GM21723 (cell line): ENCODE measurements at regions not wholly inside any gene's neighbourhood (a gene's known extent, or its start where the extent isn't known, plus 50 kb on each side); places are given as distances from the start of the nearest gene placed in this dataset.
A peak's percentile ranks its signal among the peaks of the same experiment; 100 is the strongest.
"Not testable (repeated sequence)": the region's sequence is repeated elsewhere in the genome, so short reads cannot be mapped to it uniquely, and the experiment has no call there.

ENCODE experiments used
- ATAC-seq: cut with Tn5 transposase; IDR thresholded peaks from one replicate; pipeline ENCODE4 v1.9.1; 2021; ENCODE audit warnings: mild to moderate bottlenecking, moderate library complexity; ENCODE audit not compliant: unreplicated experiment

- ATAC-seq = no peak
Observed at GRCh38 chr14:23829736-23830471, 123.7 kb upstream of the DHRS4 start.

- no peak for ATAC-seq
Observed at GRCh38 chr14:23831596-23831995, 122.0 kb upstream of the DHRS4 start.

GRCh38 chr14:23861666-23862065, 91.9 kb upstream of the DHRS4 start:
- ATAC-seq = no peak

- ATAC-seq = no peak
Observed at GRCh38 chr14:23862513-23862912, 91.1 kb upstream of the DHRS4 start.

DNA sequence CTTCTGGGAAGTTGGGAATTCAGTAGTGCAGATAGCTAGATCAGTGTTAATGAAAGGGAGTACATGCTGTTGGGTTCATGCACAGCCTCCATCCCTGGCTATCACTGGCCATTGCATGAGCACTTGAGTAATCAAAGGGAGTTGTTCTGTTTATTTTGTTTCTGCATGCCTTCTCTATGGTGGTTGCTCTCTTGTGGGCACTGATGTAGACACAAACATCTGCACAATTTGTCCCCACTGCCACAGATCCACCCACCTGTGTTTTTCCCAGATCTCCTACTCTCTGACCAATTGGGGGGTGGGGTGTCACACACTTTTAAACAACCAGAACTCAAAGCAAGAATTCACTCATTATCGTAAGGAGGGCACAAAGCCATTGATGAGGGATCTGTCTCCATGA, 89.7 kb upstream of the DHRS4 start:
- ATAC-seq = no peak

DNA sequence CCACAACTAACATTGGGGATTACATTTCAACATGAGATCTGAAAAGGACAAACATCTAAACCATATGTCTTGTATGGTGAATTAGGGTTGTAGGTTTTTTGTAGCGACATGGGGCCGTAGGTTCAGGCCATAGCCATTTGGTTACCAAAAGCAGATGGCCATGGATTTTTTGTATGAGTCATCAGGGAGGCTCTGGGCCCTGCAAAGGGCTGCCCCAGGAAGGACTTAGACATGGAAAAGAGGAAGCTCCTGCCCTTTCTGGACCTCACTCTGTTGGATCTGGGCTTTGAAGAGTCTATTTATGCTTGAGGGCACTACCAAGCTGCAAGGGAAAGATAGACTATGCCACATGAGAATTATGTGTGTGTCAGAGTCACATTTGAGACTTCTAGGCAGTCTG, 89.3 kb upstream of the DHRS4 start:
- ATAC-seq = no peak

DNA sequence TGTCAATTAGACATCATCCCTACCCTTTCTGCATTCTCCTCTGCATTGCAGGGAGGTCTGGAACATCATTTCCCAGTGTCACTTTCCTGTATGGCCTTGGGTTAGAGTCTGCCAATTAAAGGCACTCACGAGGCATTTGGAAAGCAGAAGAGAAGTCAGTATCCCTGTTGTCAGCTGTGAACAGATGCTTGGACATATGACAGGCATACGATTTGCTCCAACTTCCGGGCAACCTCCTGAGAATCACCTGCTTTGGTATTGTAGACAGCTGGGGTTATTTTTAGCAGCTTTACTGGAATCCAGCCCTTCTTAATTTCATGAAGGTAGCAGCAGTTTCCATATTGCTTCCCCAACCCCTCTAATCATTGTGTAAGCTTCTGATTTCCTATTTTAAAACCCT, 88.7 kb upstream of the DHRS4 start:
- no peak for ATAC-seq

DNA sequence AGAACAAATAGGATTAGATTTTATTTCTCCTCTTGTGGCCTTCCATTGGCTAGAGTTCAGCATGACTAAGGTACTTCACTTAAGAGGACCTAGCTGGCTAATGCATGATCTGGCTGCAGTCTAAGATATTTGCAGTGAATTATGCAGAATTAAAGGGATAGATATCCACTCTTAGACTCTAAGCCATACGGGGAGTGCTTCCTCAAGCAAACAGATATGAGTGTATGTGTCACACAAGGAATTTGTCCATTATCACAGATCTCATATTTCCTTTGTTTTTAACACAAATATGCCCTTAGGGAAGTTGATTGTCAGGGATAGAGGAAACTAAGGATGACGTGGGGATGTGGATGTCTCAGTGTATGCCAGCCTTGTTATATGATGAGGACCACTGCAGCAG, 88.1 kb upstream of the DHRS4 start:
- ATAC-seq = no peak

- ATAC-seq = no peak
Observed at GRCh38 chr14:23866269-23866668, 87.3 kb upstream of the DHRS4 start.

GRCh38 chr14:23869078-23869719, 84.4 kb upstream of the DHRS4 start:
- ATAC-seq = no peak

DNA sequence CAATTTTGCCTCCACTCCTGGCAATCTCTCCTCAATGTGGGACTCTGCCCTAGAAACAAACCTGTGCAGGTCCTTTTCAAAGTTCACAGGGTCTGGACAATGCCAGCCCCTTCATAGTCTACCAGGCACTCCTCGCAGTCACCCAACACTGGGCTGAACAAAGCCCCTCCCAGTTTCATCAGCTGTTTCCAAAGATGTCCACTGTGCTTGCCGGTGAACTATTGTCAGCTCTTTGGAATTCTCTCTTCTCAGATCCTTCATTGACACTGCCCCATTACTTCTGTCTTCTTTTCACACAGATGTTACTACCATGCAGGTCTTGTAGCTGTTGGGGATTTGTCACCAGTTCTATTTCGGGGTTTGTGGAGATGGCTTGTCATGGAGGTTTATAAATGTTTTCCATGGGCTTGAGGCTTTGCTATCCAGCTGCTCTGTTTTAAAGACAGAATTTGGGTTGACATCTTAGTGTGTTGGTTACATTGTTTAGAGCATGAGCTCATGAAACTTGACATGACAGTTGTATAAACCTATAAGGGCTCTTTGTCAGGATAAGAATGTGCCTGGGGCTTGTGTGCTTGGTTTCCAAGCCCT, 77.3 kb upstream of the DHRS4 start:
- ATAC-seq = no peak

- peak; percentile 57 for ATAC-seq
Observed at GRCh38 chr14:23877111-23877510, 76.5 kb upstream of the DHRS4 start.

DNA sequence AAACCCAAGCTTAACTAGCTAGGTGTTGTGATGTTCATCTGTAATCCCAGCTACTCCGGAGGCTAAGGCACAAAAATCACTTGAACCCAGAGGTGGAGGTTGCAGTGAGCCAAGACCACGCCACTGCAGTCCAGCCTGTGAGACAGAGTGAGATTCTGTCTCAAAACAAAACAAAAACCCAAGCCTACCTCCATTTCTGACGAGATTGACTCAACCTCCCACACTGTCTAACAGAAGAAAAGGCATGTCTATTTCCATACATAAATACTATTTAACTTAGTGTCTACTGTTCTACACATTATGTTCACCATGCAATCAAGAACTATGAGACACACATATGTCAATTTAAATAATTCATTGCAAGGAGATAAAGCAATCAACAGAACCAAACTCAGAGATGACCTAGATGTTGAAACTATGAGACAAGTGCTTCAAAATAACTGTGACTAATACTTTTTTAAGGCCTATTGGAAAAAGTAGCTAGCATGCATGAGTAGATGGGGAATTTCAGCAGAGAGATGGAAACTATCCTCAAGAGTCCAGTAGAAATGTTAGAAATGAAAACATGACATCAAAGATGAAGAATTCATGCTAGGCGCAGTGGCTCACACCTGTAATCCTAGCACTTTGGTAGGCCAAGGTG, 75.9 kb upstream of the DHRS4 start:
- ATAC-seq = peak; percentile 80

- no peak for ATAC-seq
Observed at GRCh38 chr14:23881282-23881681, 72.3 kb upstream of the DHRS4 start.

GRCh38 chr14:23883684-23884540, 69.7 kb upstream of the DHRS4 start:
- ATAC-seq = no peak

DNA sequence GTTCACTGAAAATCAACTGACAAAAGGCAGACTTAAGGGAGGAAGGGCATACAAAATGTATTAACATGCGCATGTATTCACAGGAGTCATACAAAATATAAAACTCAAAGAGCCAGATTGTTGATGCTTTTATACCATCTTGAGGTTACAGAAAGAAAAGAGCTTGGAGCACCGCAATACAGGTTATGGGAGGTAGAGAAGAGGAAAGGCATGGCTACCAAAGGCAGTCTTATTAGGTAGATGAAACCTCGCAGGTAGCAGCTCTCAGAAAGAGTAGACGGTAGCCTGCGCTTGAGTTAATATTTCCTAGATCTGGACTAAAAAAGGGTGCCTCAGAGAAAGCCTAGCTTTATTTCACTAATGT, 69.0 kb upstream of the DHRS4 start:
- no peak for ATAC-seq

- no peak for ATAC-seq
Observed at GRCh38 chr14:23887536-23887935, 66.0 kb upstream of the DHRS4 start.

DNA sequence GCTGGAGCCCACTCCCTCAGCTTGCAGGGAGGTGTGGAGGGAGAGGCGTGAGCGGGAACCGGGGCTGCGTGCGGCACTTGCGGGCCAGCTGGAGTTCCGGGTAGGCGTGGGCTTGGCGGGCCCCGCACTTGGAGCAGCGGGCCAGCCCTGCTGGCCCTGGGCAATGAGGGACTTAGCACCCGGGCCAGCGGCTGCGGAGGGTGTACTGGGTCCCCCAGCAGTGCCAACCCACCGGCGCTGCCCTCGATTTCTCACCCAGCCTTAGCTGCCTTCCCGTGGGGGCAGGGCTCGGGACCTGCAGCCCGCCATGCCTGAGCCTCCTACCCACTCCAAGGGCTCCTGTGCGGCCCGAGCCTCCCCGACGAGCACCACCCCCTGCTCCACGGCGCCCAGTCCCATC, 61.9 kb upstream of the DHRS4 start:
- ATAC-seq = not testable (repeated sequence)

DNA sequence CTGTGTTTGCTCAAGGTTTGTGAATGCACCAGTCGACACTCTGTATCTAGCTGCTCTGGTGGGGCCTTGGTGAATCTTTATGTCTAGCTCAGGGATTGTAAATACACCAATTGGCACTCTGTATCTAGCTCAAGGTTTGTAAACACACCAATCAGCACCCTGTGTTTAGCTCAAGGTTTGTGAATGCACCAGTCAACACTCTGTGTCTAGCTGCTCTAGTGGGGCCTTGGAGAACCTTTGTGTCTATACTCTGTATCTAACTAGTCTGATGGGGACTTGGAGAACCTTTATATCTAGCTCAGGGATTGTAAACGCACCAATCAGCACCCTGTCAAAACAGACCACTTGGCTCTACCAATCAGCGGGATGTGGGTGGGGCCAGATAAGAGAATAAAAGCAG, 61.3 kb upstream of the DHRS4 start:
- not testable (repeated sequence) for ATAC-seq

- no peak for ATAC-seq
Observed at GRCh38 chr14:23894362-23895052, 59.1 kb upstream of the DHRS4 start.
